Kidney epithelial cell (primary cell): ENCODE measurements at regions not wholly inside any gene's neighbourhood (a gene's known extent, or its start where the extent isn't known, plus 50 kb on each side); places are given as distances from the start of the nearest gene placed in this dataset.

ENCODE experiments used
- DNase-seq: peaks from one replicate; pipeline ENCODE4 v3.0.0-alpha.2; 2010; ENCODE audit warnings: low read depth
- H3K27me3 ChIP-seq: 2 replicates; pipeline ENCODE4 v1.6.0; 2011; ENCODE audit warnings: low read length; ENCODE audit not compliant: control insufficient read depth, insufficient read depth
- H3K36me3 ChIP-seq: 2 replicates; pipeline ENCODE4 v1.5.1; 2011; ENCODE audit warnings: low read length; ENCODE audit not compliant: control insufficient read depth, insufficient read depth
- H3K4me3 ChIP-seq: 2 replicates; pipeline ENCODE4 v1.5.1; 2011; ENCODE audit warnings: low read depth, mild to moderate bottlenecking, control low read depth, low read length
- CTCF ChIP-seq: IDR thresholded peaks from 2 replicates; pipeline ENCODE4 v1.5.1; 2011; ENCODE audit warnings: mild to moderate bottlenecking, moderate library complexity, low read length, control low read depth, inconsistent platforms; ENCODE audit not compliant: insufficient read depth, poor library complexity, severe bottlenecking

- no peak overlapping the region for H3K4me3 ChIP-seq
- no peaks in the 10 kb centered on the region for H3K27me3 ChIP-seq
- peak; percentile 2 for DNase-seq
- TF ChIP-seq CTCF: peak; percentile 75
- H3K36me3 ChIP-seq: no peaks in the 10 kb centered on the region
Measured at GRCh38 chr1:110780600-110781484, 92.1 kb upstream of the CD53 start.

GRCh38 chr1:110779636-110780035, 93.3 kb upstream of the CD53 start:
- H3K27me3 ChIP-seq: no peaks in the 10 kb centered on the region
- H3K4me3 ChIP-seq: no peak overlapping the region
- no peak for DNase-seq
- no peaks in the 10 kb centered on the region for H3K36me3 ChIP-seq
- no peak for TF ChIP-seq CTCF

GRCh38 chr1:110778821-110779220, 94.1 kb upstream of the CD53 start:
- no peak for TF ChIP-seq CTCF
- Histone ChIP-seq H3K36me3 (no peaks in the 10 kb centered on the region), H3K27me3 (no peaks in the 10 kb centered on the region), H3K4me3 (no peak overlapping the region)
- DNase-seq: no peak

GRCh38 chr1:110777228-110777627, 95.7 kb upstream of the CD53 start:
- no peak for DNase-seq
- TF ChIP-seq CTCF: no peak
- H3K36me3 ChIP-seq: no peaks in the 10 kb centered on the region
- no peak overlapping the region for H3K4me3 ChIP-seq
- H3K27me3 ChIP-seq: no peaks in the 10 kb centered on the region

GRCh38 chr1:110774398-110774797, 98.5 kb upstream of the CD53 start:
- H3K36me3 ChIP-seq: no peaks in the 10 kb centered on the region
- H3K4me3 ChIP-seq: no peak overlapping the region
- TF ChIP-seq CTCF: no peak
- DNase-seq: no peak
- no peaks in the 10 kb centered on the region for H3K27me3 ChIP-seq

- TF ChIP-seq CTCF: no peak
- no peaks in the 10 kb centered on the region for H3K27me3 ChIP-seq
- no peak for DNase-seq
- no peaks in the 10 kb centered on the region for H3K36me3 ChIP-seq
- no peak overlapping the region for H3K4me3 ChIP-seq
Measured at GRCh38 chr1:110773813-110774212, 99.1 kb upstream of the KCNA3 start.
